Embryonic facial prominence (tissue), 1 donor: ENCODE measurements at regions not wholly inside any gene's neighbourhood (a gene's known extent, or its start where the extent isn't known, plus 50 kb on each side); places are given as distances from the start of the nearest gene placed in this dataset.

ENCODE experiments used
- DNase-seq: peaks from one replicate; pipeline ENCODE4 v3.0.0-alpha.2; 2016; ENCODE audit errors: extremely low spot score

GRCh38 chr15:47991357-47991756, 129.4 kb upstream of the SLC24A5 start:
- no peak for DNase-seq

GRCh38 chr15:47993051-47993450, 127.7 kb upstream of the SLC24A5 start:
- DNase-seq: no peak

GRCh38 chr15:47997195-47998080, 123.4 kb upstream of the SLC24A5 start:
- DNase-seq: no peak

- no peak for DNase-seq
These were observed 122.2 kb upstream of the SLC24A5 start for GRCh38 chr15:47998619-47999019.

- DNase-seq: no peak
These were observed 119.3 kb upstream of the SLC24A5 start for GRCh38 chr15:48001393-48002039.

- DNase-seq: no peak
These were observed 118.0 kb upstream of the SLC24A5 start for GRCh38 chr15:48002767-48003166.

- DNase-seq: no peak
These were observed 117.3 kb upstream of the SLC24A5 start for GRCh38 chr15:48003441-48003840.

- DNase-seq: no peak
These were observed 115.7 kb upstream of the SLC24A5 start for GRCh38 chr15:48005077-48005476.

GRCh38 chr15:48006031-48006511, 114.7 kb upstream of the SLC24A5 start:
- no peak for DNase-seq

- DNase-seq: no peak
These were observed 110.5 kb upstream of the SLC24A5 start for GRCh38 chr15:48010316-48010715.

GRCh38 chr15:48012191-48012590, 108.6 kb upstream of the SLC24A5 start:
- no peak for DNase-seq

- DNase-seq: no peak
These were observed 103.9 kb upstream of the SLC24A5 start for GRCh38 chr15:48016865-48017264.

- no peak for DNase-seq
These were observed 103.0 kb upstream of the SLC24A5 start for GRCh38 chr15:48017747-48018146.

GRCh38 chr15:48020166-48020565, 100.6 kb upstream of the SLC24A5 start:
- DNase-seq: no peak

GRCh38 chr15:48021336-48022086, 99.3 kb upstream of the SLC24A5 start:
- DNase-seq: no peak

GRCh38 chr15:48025118-48025517, 95.7 kb upstream of the SLC24A5 start:
- no peak for DNase-seq

- no peak for DNase-seq
These were observed 92.1 kb upstream of the SLC24A5 start for GRCh38 chr15:48028712-48029111.

- DNase-seq: no peak
These were observed 91.1 kb upstream of the SLC24A5 start for GRCh38 chr15:48029642-48030041.

GRCh38 chr15:48031466-48031865, 89.3 kb upstream of the SLC24A5 start:
- DNase-seq: no peak

- DNase-seq: no peak
These were observed 88.8 kb upstream of the SLC24A5 start for GRCh38 chr15:48031973-48032372.

GRCh38 chr15:48032911-48033310, 87.9 kb upstream of the SLC24A5 start:
- no peak for DNase-seq

GRCh38 chr15:48038221-48038620, 82.6 kb upstream of the SLC24A5 start:
- no peak for DNase-seq
